ENCODE measurements at regions not wholly inside any gene's neighbourhood (a gene's known extent, or its start where the extent isn't known, plus 50 kb on each side); places are given as distances from the start of the nearest gene placed in this dataset.

DNA sequence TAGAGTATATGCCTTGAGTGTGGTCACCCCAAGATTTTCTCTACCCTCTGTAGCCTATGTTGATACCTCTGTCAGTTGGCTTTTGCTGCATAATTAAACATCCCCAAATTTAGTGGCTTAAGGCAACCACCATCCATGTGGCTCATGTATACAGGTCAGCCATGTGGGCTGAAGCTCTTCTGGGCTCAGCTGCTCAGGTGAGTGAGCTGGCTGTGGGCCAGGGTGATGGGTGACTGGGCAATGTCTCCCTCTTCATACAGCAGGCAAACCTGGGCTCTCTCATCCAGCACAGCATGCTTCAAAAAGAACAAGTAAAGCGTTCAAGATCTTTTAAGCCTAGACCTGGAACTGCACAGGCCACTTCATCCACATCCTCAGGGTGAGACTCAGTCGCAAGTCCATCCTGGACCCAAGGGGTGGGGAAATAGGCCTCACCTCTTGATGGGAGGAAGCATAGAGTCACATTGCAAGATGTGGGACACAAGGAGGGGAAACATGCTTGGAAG is 188.2 kb upstream of the TAS2R1 start:
- TF ChIP-seq CHD2 (IDR thresholded peaks at IDR 0.05; ENCODE audit: low read depth, low read length), result no peak
- TF ChIP-seq MTA1 (CRISPR knock-in tag; IDR thresholded peaks at IDR 0.05; ENCODE audit: borderline replicate concordance), result no peak
- no peak for TF ChIP-seq ZNF296 (CRISPR knock-in tag; conservative IDR thresholded peaks at IDR 0.05)
- TF ChIP-seq, protein P1, sequence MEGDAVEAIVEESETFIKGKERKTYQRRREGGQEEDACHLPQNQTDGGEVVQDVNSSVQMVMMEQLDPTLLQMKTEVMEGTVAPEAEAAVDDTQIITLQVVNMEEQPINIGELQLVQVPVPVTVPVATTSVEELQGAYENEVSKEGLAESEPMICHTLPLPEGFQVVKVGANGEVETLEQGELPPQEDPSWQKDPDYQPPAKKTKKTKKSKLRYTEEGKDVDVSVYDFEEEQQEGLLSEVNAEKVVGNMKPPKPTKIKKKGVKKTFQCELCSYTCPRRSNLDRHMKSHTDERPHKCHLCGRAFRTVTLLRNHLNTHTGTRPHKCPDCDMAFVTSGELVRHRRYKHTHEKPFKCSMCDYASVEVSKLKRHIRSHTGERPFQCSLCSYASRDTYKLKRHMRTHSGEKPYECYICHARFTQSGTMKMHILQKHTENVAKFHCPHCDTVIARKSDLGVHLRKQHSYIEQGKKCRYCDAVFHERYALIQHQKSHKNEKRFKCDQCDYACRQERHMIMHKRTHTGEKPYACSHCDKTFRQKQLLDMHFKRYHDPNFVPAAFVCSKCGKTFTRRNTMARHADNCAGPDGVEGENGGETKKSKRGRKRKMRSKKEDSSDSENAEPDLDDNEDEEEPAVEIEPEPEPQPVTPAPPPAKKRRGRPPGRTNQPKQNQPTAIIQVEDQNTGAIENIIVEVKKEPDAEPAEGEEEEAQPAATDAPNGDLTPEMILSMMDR (CRISPR knock-in tag; IDR thresholded peaks at IDR 0.05), result no peak
- no peak for TF ChIP-seq ZC3H13 (CRISPR knock-in tag; IDR thresholded peaks at IDR 0.05)
- TF ChIP-seq CBX5 (CRISPR knock-in tag; IDR thresholded peaks at IDR 0.05; ENCODE audit: borderline replicate concordance), result no peak
